ENCODE measurements at regions not wholly inside any gene's neighbourhood (a gene's known extent, or its start where the extent isn't known, plus 50 kb on each side); places are given as distances from the start of the nearest gene placed in this dataset.

DNA sequence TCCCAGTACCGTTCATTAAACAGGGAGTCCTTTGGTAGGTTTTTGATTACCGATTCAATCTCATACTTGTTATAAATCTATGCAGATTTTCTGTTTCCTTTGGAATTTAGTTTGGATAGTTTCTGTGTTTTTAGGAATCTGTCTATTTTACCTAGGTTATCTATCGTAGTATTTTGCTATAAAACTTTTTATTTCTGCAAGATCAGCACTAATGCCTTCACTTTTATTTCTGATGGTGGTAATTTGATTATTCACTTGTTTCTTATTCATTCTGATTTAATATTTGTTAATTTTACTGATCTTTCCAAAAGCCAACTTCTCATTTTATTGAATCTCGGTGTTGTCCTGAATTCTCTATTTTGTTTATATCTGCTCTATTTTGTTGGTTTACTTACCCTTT lies 577.7 kb upstream of the NRG3 start:
- Histone ChIP-seq H3K4me3 (ENCODE audit: low read depth in 2 of 2, low read length in 2 of 2) (peak overlapping the region; percentile 23 to 37), H3K27ac (ENCODE audit: low read length) (no peak overlapping the region), H3K27me3 (ENCODE audit: control insufficient read depth, insufficient read depth, low read length) (no peaks in the 10 kb centered on the region), H3K36me3 (ENCODE audit: control insufficient read depth, insufficient read depth, low read length) (no peaks in the 10 kb centered on the region), H3K4me1 (ENCODE audit: control insufficient read depth, insufficient read depth, low read length) (no peaks in the 10 kb centered on the region), H3K9me3 (ENCODE audit: control insufficient read depth, insufficient read depth, low read depth, low read length) (no peaks in the 10 kb centered on the region)
- no TSS peak for BruUV-seq (replicated peaks)
- intact Hi-C loops (cut with micrococcal nuclease; ENCODE audit: unreplicated experiment) (no loop called here), in situ Hi-C loops (cut with HindIII; ENCODE audit: low pct_unique_long_range_greater_than_20kb, low sequenced_read_pairs) (no loop called here)
- POLR2A ChIA-PET: no interaction called here
- DNase-seq (ENCODE audit: low read depth, low spot score): no peak
- ATAC-seq: no peak
- CTCF ChIA-PET: no interaction called here
- TF ChIP-seq, protein P1, sequence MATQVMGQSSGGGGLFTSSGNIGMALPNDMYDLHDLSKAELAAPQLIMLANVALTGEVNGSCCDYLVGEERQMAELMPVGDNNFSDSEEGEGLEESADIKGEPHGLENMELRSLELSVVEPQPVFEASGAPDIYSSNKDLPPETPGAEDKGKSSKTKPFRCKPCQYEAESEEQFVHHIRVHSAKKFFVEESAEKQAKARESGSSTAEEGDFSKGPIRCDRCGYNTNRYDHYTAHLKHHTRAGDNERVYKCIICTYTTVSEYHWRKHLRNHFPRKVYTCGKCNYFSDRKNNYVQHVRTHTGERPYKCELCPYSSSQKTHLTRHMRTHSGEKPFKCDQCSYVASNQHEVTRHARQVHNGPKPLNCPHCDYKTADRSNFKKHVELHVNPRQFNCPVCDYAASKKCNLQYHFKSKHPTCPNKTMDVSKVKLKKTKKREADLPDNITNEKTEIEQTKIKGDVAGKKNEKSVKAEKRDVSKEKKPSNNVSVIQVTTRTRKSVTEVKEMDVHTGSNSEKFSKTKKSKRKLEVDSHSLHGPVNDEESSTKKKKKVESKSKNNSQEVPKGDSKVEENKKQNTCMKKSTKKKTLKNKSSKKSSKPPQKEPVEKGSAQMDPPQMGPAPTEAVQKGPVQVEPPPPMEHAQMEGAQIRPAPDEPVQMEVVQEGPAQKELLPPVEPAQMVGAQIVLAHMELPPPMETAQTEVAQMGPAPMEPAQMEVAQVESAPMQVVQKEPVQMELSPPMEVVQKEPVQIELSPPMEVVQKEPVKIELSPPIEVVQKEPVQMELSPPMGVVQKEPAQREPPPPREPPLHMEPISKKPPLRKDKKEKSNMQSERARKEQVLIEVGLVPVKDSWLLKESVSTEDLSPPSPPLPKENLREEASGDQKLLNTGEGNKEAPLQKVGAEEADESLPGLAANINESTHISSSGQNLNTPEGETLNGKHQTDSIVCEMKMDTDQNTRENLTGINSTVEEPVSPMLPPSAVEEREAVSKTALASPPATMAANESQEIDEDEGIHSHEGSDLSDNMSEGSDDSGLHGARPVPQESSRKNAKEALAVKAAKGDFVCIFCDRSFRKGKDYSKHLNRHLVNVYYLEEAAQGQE (IDR thresholded peaks at IDR 0.05; ENCODE audit: insufficient read depth in 1 of 2, low read depth in 2 of 2, low read length in 1 of 2): no peak
- TF ChIP-seq, protein P2, sequence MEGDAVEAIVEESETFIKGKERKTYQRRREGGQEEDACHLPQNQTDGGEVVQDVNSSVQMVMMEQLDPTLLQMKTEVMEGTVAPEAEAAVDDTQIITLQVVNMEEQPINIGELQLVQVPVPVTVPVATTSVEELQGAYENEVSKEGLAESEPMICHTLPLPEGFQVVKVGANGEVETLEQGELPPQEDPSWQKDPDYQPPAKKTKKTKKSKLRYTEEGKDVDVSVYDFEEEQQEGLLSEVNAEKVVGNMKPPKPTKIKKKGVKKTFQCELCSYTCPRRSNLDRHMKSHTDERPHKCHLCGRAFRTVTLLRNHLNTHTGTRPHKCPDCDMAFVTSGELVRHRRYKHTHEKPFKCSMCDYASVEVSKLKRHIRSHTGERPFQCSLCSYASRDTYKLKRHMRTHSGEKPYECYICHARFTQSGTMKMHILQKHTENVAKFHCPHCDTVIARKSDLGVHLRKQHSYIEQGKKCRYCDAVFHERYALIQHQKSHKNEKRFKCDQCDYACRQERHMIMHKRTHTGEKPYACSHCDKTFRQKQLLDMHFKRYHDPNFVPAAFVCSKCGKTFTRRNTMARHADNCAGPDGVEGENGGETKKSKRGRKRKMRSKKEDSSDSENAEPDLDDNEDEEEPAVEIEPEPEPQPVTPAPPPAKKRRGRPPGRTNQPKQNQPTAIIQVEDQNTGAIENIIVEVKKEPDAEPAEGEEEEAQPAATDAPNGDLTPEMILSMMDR (IDR thresholded peaks at IDR 0.05): no peak
- TF ChIP-seq SIN3A (IDR thresholded peaks at IDR 0.05; ENCODE audit: borderline replicate concordance, insufficient read depth, low read depth, low read length) (no peak), POLR2AphosphoS5 (IDR thresholded peaks at IDR 0.05; ENCODE audit: low read depth, low read length) (no peak), TCF7L2 (IDR thresholded peaks at IDR 0.05; ENCODE audit: low read depth, low read length) (no peak)

DNA sequence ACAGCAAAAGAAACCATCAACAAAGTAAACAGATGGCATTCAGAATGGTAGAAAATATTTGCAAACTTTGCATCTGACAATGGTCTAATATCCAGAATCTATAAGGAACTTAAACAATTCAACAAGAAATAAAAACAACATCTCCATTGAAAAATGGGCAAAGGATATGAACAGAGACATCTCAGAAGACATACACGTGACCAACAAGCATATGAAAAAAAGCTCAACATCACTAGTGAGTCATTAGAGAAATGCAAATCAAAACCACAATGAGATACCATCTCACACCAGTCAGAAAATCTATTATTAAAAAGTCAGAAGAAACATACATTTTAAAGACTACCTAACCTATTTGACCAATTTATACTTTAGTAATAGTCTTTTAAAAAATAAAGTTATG lies 571.3 kb upstream of the NRG3 start:
- POLR2A ChIA-PET: no interaction called here
- no peak for ATAC-seq

More for the DNA sequence above, 571.3 kb upstream of the NRG3 start:
- Histone ChIP-seq H3K4me1 (ENCODE audit: control insufficient read depth, insufficient read depth, low read length) (no peaks in the 10 kb centered on the region), H3K27ac (ENCODE audit: low read length) (no peak overlapping the region), H3K36me3 (ENCODE audit: control insufficient read depth, insufficient read depth, low read length) (no peaks in the 10 kb centered on the region), H3K27me3 (ENCODE audit: control insufficient read depth, insufficient read depth, low read length) (no peaks in the 10 kb centered on the region), H3K4me3 (ENCODE audit: low read depth in 2 of 2, low read length in 2 of 2) (no peak overlapping the region), H3K9me3 (ENCODE audit: control insufficient read depth, insufficient read depth, low read depth, low read length) (no peaks in the 10 kb centered on the region)
- CTCF ChIA-PET: no interaction called here
- DNase-seq (ENCODE audit: low read depth, low spot score): no peak
- intact Hi-C loops (cut with micrococcal nuclease; ENCODE audit: unreplicated experiment) (no loop called here), in situ Hi-C loops (cut with HindIII; ENCODE audit: low pct_unique_long_range_greater_than_20kb, low sequenced_read_pairs) (no loop called here)
- BruUV-seq (replicated peaks): no TSS peak
- no peak for TF ChIP-seq SIN3A (IDR thresholded peaks at IDR 0.05; ENCODE audit: borderline replicate concordance, insufficient read depth, low read depth, low read length)
- TF ChIP-seq, protein P2 (IDR thresholded peaks at IDR 0.05): no peak
- TF ChIP-seq, protein P1 (IDR thresholded peaks at IDR 0.05; ENCODE audit: insufficient read depth in 1 of 2, low read depth in 2 of 2, low read length in 1 of 2): no peak
- TF ChIP-seq POLR2AphosphoS5 (IDR thresholded peaks at IDR 0.05; ENCODE audit: low read depth, low read length): no peak
- no peak for TF ChIP-seq TCF7L2 (IDR thresholded peaks at IDR 0.05; ENCODE audit: low read depth, low read length)

Data from Panc1 (cell line).